HCT116 (cell line): ENCODE measurements at regions not wholly inside any gene's neighbourhood (a gene's known extent, or its start where the extent isn't known, plus 50 kb on each side); places are given as distances from the start of the nearest gene placed in this dataset.
A peak's percentile ranks its signal among the peaks of the same experiment; 100 is the strongest.

Source experiments
- ATAC-seq: fragments of 200-7000 bp; cut with Tn5 transposase; 2 replicates; pipeline ENCODE4 v1.9.1; 2020; ENCODE audit warnings: mild to moderate bottlenecking, moderate library complexity
- BruUV-seq: library from RNA; stranded (reverse); fragments of 400-500 nt; replicated peaks from 2 replicates; lab custom pipeline; 2021; lab: Mats Ljungman, UMichigan
- CTCF ChIA-PET: fragments of 300-600 bp; sonication (Branson Sonifier 250); formaldehyde crosslinking; loops from one replicate; lab custom pipeline; 2021; ENCODE audit warnings: antibody characterized with exemption; lab: Charles Lee
- POLR2A ChIA-PET: fragments of 300-600, 350-600 bp; sonication (Branson Sonifier 250); formaldehyde crosslinking; loops from one replicate; lab custom pipeline; 2021; ENCODE audit warnings: antibody characterized with exemption; lab: Charles Lee
- RAD21 ChIA-PET, 2 experiments: fragments of 300-600 bp; sonication (Branson Sonifier 250); formaldehyde crosslinking; loops; one replicate each; lab custom pipeline; 2023; ENCODE audit warnings: low total read pairs in 2 of 2; ENCODE audit not compliant: uncharacterized antibody in 2 of 2, unreplicated experiment in 2 of 2, low non-redundant PET in 1 of 2; lab: Charles Lee
- DNase-seq: peaks from one replicate; pipeline ENCODE4 v3.0.0-alpha.2; 2010; ENCODE audit warnings: low read depth, low spot score
- H2AFZ ChIP-seq: fragments of 200-600 bp; shearing (Covaris generic), sonication (generic); 2 replicates; pipeline ENCODE4 v1.6.1; 2017; ENCODE audit warnings: low read depth, mixed run types, mixed read lengths, antibody characterized with exemption, low read length; ENCODE audit not compliant: poor library complexity, severe bottlenecking
- H3K27ac ChIP-seq: 2 replicates; pipeline ENCODE4 v1.5.1; 2012; ENCODE audit warnings: low read depth, low read length
- H3K27me3 ChIP-seq: fragments of 200-600 bp; sonication (generic); 2 replicates; pipeline ENCODE4 v1.6.1; 2016; ENCODE audit warnings: mixed run types, low read length, mixed read lengths; ENCODE audit not compliant: insufficient read depth
- H3K36me3 ChIP-seq, 2 experiments: fragments of 200-500 bp in 1 of 2; fragments of 200-600 bp in 1 of 2; sonication (Bioruptor generic) in 1 of 2; sonication (generic) in 1 of 2; 2 replicates each; pipeline versions ENCODE4 v1.5.1 to v1.6.1; 2014 to 2016; ENCODE audit warnings: low read length in 2 of 2, inconsistent platforms in 1 of 2, mixed read lengths in 1 of 2, mixed run types in 1 of 2; ENCODE audit not compliant: insufficient read depth in 2 of 2, control insufficient read depth in 1 of 2
- H3K4me1 ChIP-seq, 2 experiments: fragments of 200-600 bp in 1 of 2; sonication (generic) in 1 of 2; 2 replicates each; pipeline versions ENCODE4 v1.5.1 to v1.6.1; 2012 to 2017; ENCODE audit warnings: low read length in 2 of 2, inconsistent platforms in 1 of 2, mild to moderate bottlenecking in 1 of 2, mixed read lengths in 1 of 2, mixed run types in 1 of 2, moderate library complexity in 1 of 2; ENCODE audit not compliant: insufficient read depth in 2 of 2, control insufficient read depth in 1 of 2
- H3K4me2 ChIP-seq: fragments of 200-600 bp; sonication (generic); 2 replicates; pipeline ENCODE4 v1.6.1; 2017; ENCODE audit warnings: mixed run types, low read length, mixed read lengths
- H3K4me3 ChIP-seq, 2 experiments: fragments of 200-600 bp in 1 of 2; sonication (generic) in 1 of 2; replicated peaks in 1 of 2; 2 replicates each; pipeline ENCODE4 v1.5.1; 2011 to 2016; ENCODE audit warnings: low read length in 2 of 2, control low read depth in 1 of 2, low read depth in 1 of 2, mild to moderate bottlenecking in 1 of 2, mixed read lengths in 1 of 2, mixed run types in 1 of 2
- H3K79me2 ChIP-seq: fragments of 200-600 bp; sonication (generic); 2 replicates; pipeline ENCODE4 v1.6.1; 2017; ENCODE audit warnings: mild to moderate bottlenecking, mixed run types, low read length, moderate library complexity, mixed read lengths; ENCODE audit not compliant: insufficient read depth
- H3K9ac ChIP-seq: fragments of 200-600 bp; sonication (generic); 2 replicates; pipeline ENCODE4 v1.6.1; 2016; ENCODE audit warnings: low read length, mixed read lengths
- H3K9me2 ChIP-seq: fragments of 200-600 bp; sonication (generic), shearing (Covaris generic); 2 replicates; pipeline ENCODE4 v1.6.1; 2017; ENCODE audit warnings: mixed run types, mild to moderate bottlenecking, moderate library complexity; ENCODE audit not compliant: insufficient read depth
- H3K9me3 ChIP-seq, 2 experiments: fragments of 200-500 bp in 1 of 2; fragments of 200-600 bp in 1 of 2; sonication (Bioruptor generic) in 1 of 2; sonication (generic) in 1 of 2; 2 replicates each; pipeline ENCODE4 v1.6.1; 2014 to 2017; ENCODE audit warnings: low read length in 2 of 2, mixed read lengths in 2 of 2, inconsistent platforms in 1 of 2, low read depth in 1 of 2, mild to moderate bottlenecking in 1 of 2, mixed run types in 1 of 2, moderate library complexity in 1 of 2; ENCODE audit not compliant: control insufficient read depth in 1 of 2, insufficient read depth in 1 of 2
- H4K20me1 ChIP-seq: fragments of 200-600 bp; sonication (generic), shearing (Covaris generic); 2 replicates; pipeline ENCODE4 v1.6.1; 2017; ENCODE audit warnings: mixed run types, mild to moderate bottlenecking, moderate library complexity; ENCODE audit not compliant: insufficient read depth
- ATF3 ChIP-seq: IDR thresholded peaks from 2 replicates; pipeline ENCODE4 v1.6.1; 2012
- CBX3 ChIP-seq: IDR thresholded peaks from 2 replicates; pipeline ENCODE4 v1.6.1; 2012; ENCODE audit warnings: low read depth
- CTCF ChIP-seq, 3 experiments: fragments of 200-600 bp in 1 of 3; sonication (generic) in 1 of 3; IDR thresholded peaks in 2 of 3; conservative IDR thresholded peaks in 1 of 3; 2 replicates each; pipeline ENCODE4 v1.5.1; 2012 to 2017; ENCODE audit warnings: low read depth in 2 of 3, low read length in 2 of 3, antibody characterized with exemption in 1 of 3, borderline replicate concordance in 1 of 3, control low read depth in 1 of 3, mild to moderate bottlenecking in 1 of 3, mixed read lengths in 1 of 3, mixed run types in 1 of 3, moderate library complexity in 1 of 3; ENCODE audit not compliant: insufficient read depth in 1 of 3
- EGR1 ChIP-seq: IDR thresholded peaks from 2 replicates; pipeline ENCODE4 v1.6.1; 2012; ENCODE audit warnings: low read depth
- EZH2phosphoT487 ChIP-seq: fragments of 200-600 bp; IDR thresholded peaks from 2 replicates; pipeline ENCODE4 v1.6.1; 2018; ENCODE audit warnings: antibody characterized with exemption, borderline replicate concordance
- FOSL1 ChIP-seq: IDR thresholded peaks from 2 replicates; pipeline ENCODE4 v1.6.1; 2012; ENCODE audit warnings: low read depth
- JUND ChIP-seq: IDR thresholded peaks from 2 replicates; pipeline ENCODE4 v1.6.1; 2012
- MAX ChIP-seq: IDR thresholded peaks from 2 replicates; pipeline ENCODE4 v1.6.1; 2012
- ZFX ChIP-seq: fragments of 450-650 bp; IDR thresholded peaks from 2 replicates; pipeline ENCODE4 v1.6.1; 2017
- ZNF274 ChIP-seq: fragments of 200-500 bp; sonication (Bioruptor generic); IDR thresholded peaks from 2 replicates; pipeline ENCODE4 v1.6.1; 2014; ENCODE audit warnings: mild to moderate bottlenecking, low read depth, low read length, inconsistent platforms
- intact Hi-C: fragments of 100-400 bp; cut with micrococcal nuclease; formaldehyde crosslinking; loops from 2 replicates; pipeline ENCODE4 v1.10.0; 2022

- TF ChIP-seq EGR1: no peak
- TF ChIP-seq ATF3: no peak
- TF ChIP-seq FOSL1: no peak
- TF ChIP-seq CBX3: no peak
- no peak for TF ChIP-seq MAX
- no peak for TF ChIP-seq EZH2phosphoT487
Observed at GRCh38 chr7:94298943-94299342, 95.8 kb upstream of the COL1A2 start (continued).

GRCh38 chr7:94300176-94300835, 94.4 kb upstream of the COL1A2 start:
- ChIA-PET CTCF (interaction anchor here (1.0 to 1.9 kb wide), 7 partner anchors 9 to 1390 kb away, joined by 3 to 15 read pairs (median 4); no protein-coding TSS in a partner anchor), RAD21 (interaction anchor here (1.1 to 1.5 kb wide), 2 partner anchors 95 kb away, joined by 3 read pairs; no protein-coding TSS in a partner anchor), POLR2A (interaction anchor here (1.5 kb wide), 1 partner anchor 11 kb away, joined by 4 read pairs; no protein-coding TSS in a partner anchor)
- Histone ChIP-seq H3K9ac (0 out of 2 replicates have a peak overlapping the region, but pooled peaks have one; percentile 32), H3K27ac (0 out of 2 replicates have a peak overlapping the region, but pooled peaks have one; percentile 55), H4K20me1 (no peaks in the 10 kb centered on the region), H3K27me3 (no peaks in the 10 kb centered on the region), H3K4me1 (peaks cover 30 to 46% of the 10 kb centered on the region in 2 experiments), H3K9me3 (no peaks in the 10 kb centered on the region), H3K4me3 (peak overlapping the region in 1 of 2 experiments; percentile 24; a peak in 2 of 4 replicates), H3K4me2 (peak overlapping the region; percentile 73), H2AFZ (peak overlapping the region; percentile 94), H3K9me2 (no peaks in the 10 kb centered on the region), H3K79me2 (no peaks in the 10 kb centered on the region), H3K36me3 (no peaks in the 10 kb centered on the region)
- peak; percentile 50 for ATAC-seq
- intact Hi-C loops: no loop called here
- BruUV-seq: no TSS peak
- TF ChIP-seq CBX3 (no peak), CTCF (IDR thresholded peaks at IDR 0.05 in 2 of 3, conservative IDR thresholded peaks at IDR 0.05 in 1 of 3; ENCODE audit: borderline replicate concordance in 1 of 3, insufficient read depth in 1 of 3, low read depth in 2 of 3, low read length in 2 of 3) (no peak), FOSL1 (no peak), EZH2phosphoT487 (no peak), ZNF274 (no peak), JUND (no peak), ZFX (no peak), EGR1 (0 out of 2 replicates have a peak, but pooled peaks have one; percentile 4)
- no peak for DNase-seq
